ENCODE measurements at regions not wholly inside any gene's neighbourhood (a gene's known extent, or its start where the extent isn't known, plus 50 kb on each side); places are given as distances from the start of the nearest gene placed in this dataset.

- no peak for TF ChIP-seq ZNF350 (tag by site-specific recombination; IDR thresholded peaks at IDR 0.05)
- no peak for TF ChIP-seq ZNF747 (tag by site-specific recombination; IDR thresholded peaks at IDR 0.05)
- TF ChIP-seq ZBTB10 (tag by site-specific recombination; IDR thresholded peaks at IDR 0.05) = no peak
- no peak for TF ChIP-seq CTCF (tag by site-specific recombination; IDR thresholded peaks at IDR 0.05)
- TF ChIP-seq ZNF473 (tag by site-specific recombination; IDR thresholded peaks at IDR 0.05) = no peak
- no peak for TF ChIP-seq ZNF544 (tag by site-specific recombination; IDR thresholded peaks at IDR 0.05)
Measured at GRCh38 chr11:134759855-134760254, 347.8 kb upstream of the B3GAT1 start.

Data from HEK293 (cell line).